ENCODE measurements at regions not wholly inside any gene's neighbourhood (a gene's known extent, or its start where the extent isn't known, plus 50 kb on each side); places are given as distances from the start of the nearest gene placed in this dataset.

GRCh38 chr6:16028966-16029365 lies 99.9 kb upstream of the MYLIP start:
- no peak for TF ChIP-seq CTCF (IDR thresholded peaks at IDR 0.05)
- no peak for TF ChIP-seq TCF12 (IDR thresholded peaks at IDR 0.05)
- TF ChIP-seq POLR2AphosphoS5 (IDR thresholded peaks at IDR 0.05; ENCODE audit: low read depth, low read length), result no peak
- no peak for TF ChIP-seq NFIC (IDR thresholded peaks at IDR 0.05; ENCODE audit: borderline replicate concordance)
- TF ChIP-seq ELF1 (IDR thresholded peaks at IDR 0.05), result no peak
